Esophagus muscularis mucosa (tissue), 4 donors: ENCODE measurements at regions not wholly inside any gene's neighbourhood (a gene's known extent, or its start where the extent isn't known, plus 50 kb on each side); places are given as distances from the start of the nearest gene placed in this dataset.

ENCODE experiments used
- DNase-seq: peaks from one replicate; pipeline ENCODE4 v3.0.0-alpha.2; 2017; ENCODE audit errors: extremely low spot score
- H3K27ac ChIP-seq, 4 donors: fragments of 200-600 bp; sonication (generic); replicated peaks in 1 of 4; 1 replicate in 3 of 4; 2 replicates in 1 of 4; pipeline ENCODE4 v1.5.1; 2016 to 2019; ENCODE audit warnings: mild to moderate bottlenecking in 1 of 4
- H3K27me3 ChIP-seq, 4 donors: fragments of 200-600 bp; sonication (generic); one replicate each; pipeline versions ENCODE4 v1.5.1 to v1.6.0; 2016 to 2019
- H3K36me3 ChIP-seq, 4 donors: fragments of 200-600 bp; sonication (generic); one replicate each; pipeline ENCODE4 v1.5.1; 2016 to 2019
- H3K4me1 ChIP-seq, 4 donors: fragments of 200-600 bp; sonication (generic); one replicate each; pipeline ENCODE4 v1.5.1; 2016 to 2019
- H3K4me3 ChIP-seq, 4 donors: fragments of 200-600 bp; sonication (generic); 1 replicate in 2 of 4; 2 replicates in 2 of 4; pipeline ENCODE4 v1.5.1; 2016 to 2019; ENCODE audit warnings: mild to moderate bottlenecking in 4 of 4, moderate library complexity in 1 of 4
- H3K9me3 ChIP-seq, 4 donors: fragments of 200-600 bp; sonication (generic); 1 replicate in 3 of 4; 2 replicates in 1 of 4; pipeline ENCODE4 v1.5.1; 2016 to 2019
- EP300 ChIP-seq: sonication (generic); formaldehyde crosslinking; IDR thresholded peaks from one replicate; pipeline ENCODE4 v1.6.1; 2017; ENCODE audit warnings: antibody characterized with exemption
- POLR2A ChIP-seq: fragments of 450-650 bp; IDR thresholded peaks from one replicate; pipeline ENCODE4 v1.6.1; 2017; ENCODE audit warnings: antibody characterized with exemption, moderate library complexity, mild to moderate bottlenecking, low read depth
- POLR2AphosphoS5 ChIP-seq, 2 donors: sonication (generic); formaldehyde crosslinking; IDR thresholded peaks; one replicate each; pipeline ENCODE4 v1.6.1; 2017; ENCODE audit warnings: antibody characterized with exemption in 2 of 2
- WGBS: methylation state at CpG from one replicate; pipeline ENCODE4 v1.1.5; 2018; 5-methylcytosine and 5-hydroxymethylcytosine counted together
- intact Hi-C: fragments of 100-400 bp; cut with DNase I; formaldehyde crosslinking; loops from one replicate; pipeline ENCODE4 v1.15.1; 2023
- TF ChIP-seq, protein P1 (sequence below), 3 experiments: fragments of 200-600 bp in 2 of 3; fragments of 450-650 bp in 1 of 3; sonication (generic) in 2 of 3; IDR thresholded peaks; one replicate each; pipeline ENCODE4 v1.5.1; 2017 to 2019; ENCODE audit warnings: antibody characterized with exemption in 3 of 3, mild to moderate bottlenecking in 2 of 3, moderate library complexity in 1 of 3

DNA sequence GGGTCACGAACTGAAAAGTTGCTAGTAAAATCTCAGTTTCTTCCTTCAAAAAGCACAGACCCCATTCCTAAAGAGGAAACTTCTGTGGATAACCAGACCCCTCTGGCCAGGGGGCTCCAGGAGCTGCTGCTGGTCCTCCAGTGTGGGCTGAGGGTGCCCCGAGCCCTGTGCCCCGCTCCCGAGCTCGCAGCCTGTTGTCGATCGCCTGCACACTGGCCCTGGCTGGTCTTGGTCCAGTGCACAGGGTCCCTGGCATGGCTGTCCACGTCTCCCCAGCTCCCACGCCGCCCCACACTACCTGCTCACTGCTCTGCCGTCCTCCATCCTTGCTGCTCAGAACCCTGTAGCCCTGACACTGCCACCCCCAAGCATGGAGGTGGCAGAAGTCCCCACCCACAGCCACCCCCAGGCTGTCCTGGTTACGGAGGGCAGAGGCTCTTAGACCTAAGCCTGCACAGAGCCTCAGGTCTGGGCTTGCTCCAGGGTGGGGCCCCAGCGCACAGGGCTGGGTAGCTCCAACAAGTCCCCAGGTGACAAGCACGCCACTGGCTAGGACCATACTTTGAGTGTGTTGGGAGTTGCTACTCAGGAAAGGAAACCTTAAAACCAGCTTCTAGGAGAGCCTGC lies 87.0 kb downstream of the PLXNA1 start:
- Histone ChIP-seq H3K27me3 (peaks cover 0 to 32% (median 0%) of the 10 kb centered on the region in 4 donors), H3K4me1 (peaks cover 0 to 13% (median 5%) of the 10 kb centered on the region in 4 donors), H3K27ac (no peak overlapping the region), H3K36me3 (no peaks in the 10 kb centered on the region), H3K9me3 (no peaks in the 10 kb centered on the region), H3K4me3 (no peak overlapping the region)
- TF ChIP-seq, protein P1, sequence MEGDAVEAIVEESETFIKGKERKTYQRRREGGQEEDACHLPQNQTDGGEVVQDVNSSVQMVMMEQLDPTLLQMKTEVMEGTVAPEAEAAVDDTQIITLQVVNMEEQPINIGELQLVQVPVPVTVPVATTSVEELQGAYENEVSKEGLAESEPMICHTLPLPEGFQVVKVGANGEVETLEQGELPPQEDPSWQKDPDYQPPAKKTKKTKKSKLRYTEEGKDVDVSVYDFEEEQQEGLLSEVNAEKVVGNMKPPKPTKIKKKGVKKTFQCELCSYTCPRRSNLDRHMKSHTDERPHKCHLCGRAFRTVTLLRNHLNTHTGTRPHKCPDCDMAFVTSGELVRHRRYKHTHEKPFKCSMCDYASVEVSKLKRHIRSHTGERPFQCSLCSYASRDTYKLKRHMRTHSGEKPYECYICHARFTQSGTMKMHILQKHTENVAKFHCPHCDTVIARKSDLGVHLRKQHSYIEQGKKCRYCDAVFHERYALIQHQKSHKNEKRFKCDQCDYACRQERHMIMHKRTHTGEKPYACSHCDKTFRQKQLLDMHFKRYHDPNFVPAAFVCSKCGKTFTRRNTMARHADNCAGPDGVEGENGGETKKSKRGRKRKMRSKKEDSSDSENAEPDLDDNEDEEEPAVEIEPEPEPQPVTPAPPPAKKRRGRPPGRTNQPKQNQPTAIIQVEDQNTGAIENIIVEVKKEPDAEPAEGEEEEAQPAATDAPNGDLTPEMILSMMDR (IDR thresholded peaks at IDR 0.05): no peak
- no peak for TF ChIP-seq POLR2AphosphoS5 (IDR thresholded peaks at IDR 0.05)
- TF ChIP-seq POLR2A: no peak
- TF ChIP-seq EP300: no peak
- no peak for DNase-seq
- intact Hi-C loops: no loop called here
- 55% methylated on average over 1 of the region's 14 CpGs for WGBS

DNA sequence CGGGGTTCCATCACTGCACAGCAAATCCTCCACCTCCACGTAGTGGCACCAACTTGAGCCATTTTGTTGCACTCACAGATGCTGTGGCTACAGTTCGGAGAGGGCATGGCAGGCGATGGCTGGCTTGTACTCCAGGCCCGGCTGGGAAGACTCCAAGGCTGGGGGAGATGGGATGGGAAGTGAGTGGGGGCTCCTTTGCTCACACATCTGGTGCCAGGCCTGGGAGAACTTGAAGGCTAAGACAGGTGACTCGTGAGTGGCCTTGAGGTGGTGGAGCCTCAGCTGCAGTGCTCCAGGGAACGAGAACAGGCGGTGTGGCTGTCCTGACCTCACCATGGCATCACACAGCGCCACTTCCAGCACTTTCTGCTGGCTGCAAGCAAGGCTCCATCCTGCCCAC lies 87.9 kb downstream of the PLXNA1 start:
- intact Hi-C loops: no loop called here
- 87% methylated on average over 9 of the region's 9 CpGs for WGBS
- TF ChIP-seq, protein P1 (IDR thresholded peaks at IDR 0.05): no peak
- TF ChIP-seq POLR2AphosphoS5 (IDR thresholded peaks at IDR 0.05): no peak
- no peak for TF ChIP-seq POLR2A
- TF ChIP-seq EP300: no peak

DNA sequence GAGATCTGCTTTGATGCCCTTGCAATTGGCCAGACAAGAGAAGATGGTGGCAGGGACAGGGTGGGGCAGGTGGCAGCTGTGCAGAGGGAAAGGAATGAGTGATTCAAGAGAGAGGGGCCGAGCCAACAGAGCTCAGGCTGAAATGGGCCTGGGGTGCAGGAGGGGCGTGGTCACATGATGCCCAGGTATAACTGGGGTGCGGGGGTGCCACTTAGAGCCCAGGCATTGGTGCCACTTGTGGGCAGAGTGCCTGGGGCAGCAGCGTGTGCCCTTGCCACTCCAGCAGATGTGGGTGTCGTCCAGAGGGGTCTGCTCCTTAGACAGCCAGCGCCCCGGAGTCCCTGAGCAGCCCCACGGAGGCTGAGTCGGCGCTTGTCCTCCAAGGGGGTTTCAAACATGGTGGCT lies 88.7 kb downstream of the PLXNA1 start:
- no peaks in the 10 kb centered on the region for H3K9me3 ChIP-seq
- no peak for DNase-seq
- 85% methylated on average over 5 of the region's 10 CpGs for WGBS
- peaks cover 0 to 13% (median 5%) of the 10 kb centered on the region in 4 donors for H3K4me1 ChIP-seq
- H3K27me3 ChIP-seq: peaks cover 0 to 27% (median 0%) of the 10 kb centered on the region in 4 donors
- H3K36me3 ChIP-seq: no peaks in the 10 kb centered on the region
- TF ChIP-seq POLR2A (no peak), POLR2AphosphoS5 (IDR thresholded peaks at IDR 0.05) (no peak), EP300 (no peak)
- TF ChIP-seq, protein P1 (IDR thresholded peaks at IDR 0.05): no peak
- intact Hi-C loops: no loop called here
- H3K4me3 ChIP-seq: no peak overlapping the region
- no peak overlapping the region for H3K27ac ChIP-seq

More for the DNA sequence above, 87.9 kb downstream of the PLXNA1 start:
- Histone ChIP-seq H3K4me1 (peaks cover 0 to 13% (median 5%) of the 10 kb centered on the region in 4 donors), H3K27me3 (peaks cover 0 to 30% (median 0%) of the 10 kb centered on the region in 4 donors), H3K36me3 (no peaks in the 10 kb centered on the region), H3K4me3 (no peak overlapping the region), H3K27ac (no peak overlapping the region), H3K9me3 (no peaks in the 10 kb centered on the region)
- DNase-seq: no peak

DNA sequence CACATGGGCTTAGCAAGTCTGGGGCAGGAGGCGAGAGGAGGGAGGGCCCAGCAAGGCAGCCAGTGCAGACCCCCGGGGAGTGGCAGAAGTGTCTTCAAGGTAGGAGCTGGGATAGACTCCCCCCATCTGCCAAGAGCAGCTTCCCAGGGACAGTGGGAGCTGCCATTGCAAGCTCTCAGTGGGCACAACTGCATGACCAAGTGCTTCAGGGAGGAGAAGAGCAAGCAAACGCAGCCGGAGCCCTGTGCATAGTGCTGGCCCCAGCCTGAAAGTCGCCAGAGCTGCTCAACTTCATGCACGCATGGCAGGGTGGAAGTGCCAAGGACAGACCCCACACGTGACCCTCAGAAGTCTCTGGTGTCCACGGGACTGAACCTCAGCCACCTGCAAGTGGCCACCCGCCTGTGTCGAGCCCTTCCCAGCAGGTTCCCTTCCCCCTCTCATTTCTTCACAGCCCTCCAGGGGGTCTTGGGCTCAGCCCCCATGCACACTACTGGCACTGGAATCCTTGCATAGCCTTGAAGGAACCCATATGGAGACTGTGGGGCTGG lies 89.4 kb downstream of the PLXNA1 start:
- H3K36me3 ChIP-seq: no peaks in the 10 kb centered on the region
- H3K4me1 ChIP-seq: peaks cover 0 to 13% (median 5%) of the 10 kb centered on the region in 4 donors
- no peak for DNase-seq
- WGBS: 93% methylated on average over 7 of the region's 10 CpGs
- TF ChIP-seq EP300 (no peak), POLR2AphosphoS5 (IDR thresholded peaks at IDR 0.05) (no peak), POLR2A (no peak)
- TF ChIP-seq, protein P1 (IDR thresholded peaks at IDR 0.05): no peak
- no peaks in the 10 kb centered on the region for H3K9me3 ChIP-seq
- H3K27ac ChIP-seq: no peak overlapping the region
- H3K27me3 ChIP-seq: peaks cover 0 to 21% (median 0%) of the 10 kb centered on the region in 4 donors
- intact Hi-C loops: no loop called here
- H3K4me3 ChIP-seq: no peak overlapping the region
